GM18951 (cell line): ENCODE measurements at regions not wholly inside any gene's neighbourhood (a gene's known extent, or its start where the extent isn't known, plus 50 kb on each side); places are given as distances from the start of the nearest gene placed in this dataset.
"Not testable (repeated sequence)": the region's sequence is repeated elsewhere in the genome, so short reads cannot be mapped to it uniquely, and the experiment has no call there.

Experiments used
- in situ Hi-C: fragments of 300-500 bp; cut with MboI; formaldehyde crosslinking; loops from one replicate; pipeline ENCODE4 v1.12.0; 2022; ENCODE audit warnings: low sequenced_read_pairs, mixed read lengths, inconsistent platforms; ENCODE audit not compliant: unreplicated experiment

GRCh38 chr16:16609627-16610026 lies 230.7 kb downstream of the NPIPA7 start:
- in situ Hi-C loops, result not testable (repeated sequence)

GRCh38 chr16:16610389-16610967 lies 231.5 kb downstream of the NPIPA7 start:
- in situ Hi-C loops, result not testable (repeated sequence)

DNA sequence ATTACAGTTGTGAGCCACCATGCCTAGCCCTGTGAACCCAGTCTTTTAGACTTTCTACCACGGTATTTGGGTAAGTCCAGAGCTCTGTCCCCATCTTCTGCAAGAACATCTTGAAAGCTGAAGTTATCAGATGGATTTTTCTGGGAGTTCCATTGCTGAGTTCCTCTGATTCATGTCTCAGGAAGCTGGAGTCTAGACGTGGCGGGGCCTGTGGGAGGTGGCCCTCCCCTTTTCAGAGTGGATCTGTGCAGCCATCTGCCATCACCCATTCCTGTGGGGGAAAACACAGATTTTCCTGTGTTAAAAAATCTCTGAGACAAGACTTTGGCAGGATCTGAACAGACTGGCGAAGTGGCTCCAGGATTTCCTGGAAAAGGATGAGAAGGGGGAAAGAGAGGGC lies 234.3 kb downstream of the NPIPA7 start:
- in situ Hi-C loops, result not testable (repeated sequence)

- in situ Hi-C loops, result not testable (repeated sequence)
These were observed 235.5 kb downstream of the NPIPA7 start for GRCh38 chr16:16614484-16614883.

DNA sequence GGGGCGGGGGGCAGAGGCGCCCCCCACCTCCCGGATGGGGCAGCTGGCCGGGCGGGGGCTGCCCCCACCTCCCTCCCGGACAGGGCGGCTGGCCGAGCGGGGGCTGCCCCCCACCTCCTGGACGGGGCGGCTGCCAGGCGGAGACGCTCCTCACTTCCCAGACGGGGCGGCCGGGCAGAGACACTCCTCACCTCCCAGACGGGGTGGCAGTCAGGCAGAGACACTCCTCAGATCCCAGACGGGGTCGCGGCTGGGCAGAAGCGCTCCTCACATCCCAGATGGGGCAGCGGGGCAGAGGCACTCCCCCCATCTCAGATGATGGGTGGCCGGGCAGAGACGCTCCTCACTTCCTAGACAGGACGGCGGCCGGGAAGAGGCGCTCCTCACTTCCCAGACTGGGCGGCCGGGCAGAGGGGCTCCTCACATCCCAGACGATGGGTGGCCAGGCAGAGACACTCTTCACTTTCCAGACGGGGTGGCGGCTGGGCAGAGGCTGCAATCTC lies 240.1 kb downstream of the NPIPA7 start:
- in situ Hi-C loops, result not testable (repeated sequence)

- in situ Hi-C loops, result not testable (repeated sequence)
These were observed 245.4 kb downstream of the NPIPA7 start for GRCh38 chr16:16624367-16624766.

- in situ Hi-C loops, result not testable (repeated sequence)
These were observed 246.2 kb downstream of the NPIPA7 start for GRCh38 chr16:16625140-16625539.

DNA sequence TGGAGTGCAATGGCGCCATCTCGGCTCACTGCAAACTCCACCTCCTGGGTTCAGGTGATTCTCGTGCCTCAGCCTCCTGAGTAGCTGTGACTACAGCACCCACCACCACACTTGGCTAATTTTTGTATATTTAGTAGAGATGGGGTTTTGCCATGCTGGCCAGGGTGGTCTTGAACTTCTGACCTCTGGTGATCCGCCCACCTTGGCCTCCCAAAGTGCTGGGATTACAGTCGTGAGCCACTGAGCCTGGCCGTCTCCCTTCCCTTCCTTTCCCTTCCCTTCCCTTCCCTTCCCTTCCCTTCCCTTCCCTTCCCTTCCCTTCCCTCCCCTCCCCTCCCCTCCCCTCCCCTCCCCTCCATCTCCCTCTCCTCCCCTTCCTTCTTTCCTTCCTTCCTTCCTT lies 248.9 kb downstream of the NPIPA7 start:
- in situ Hi-C loops, result not testable (repeated sequence)

DNA sequence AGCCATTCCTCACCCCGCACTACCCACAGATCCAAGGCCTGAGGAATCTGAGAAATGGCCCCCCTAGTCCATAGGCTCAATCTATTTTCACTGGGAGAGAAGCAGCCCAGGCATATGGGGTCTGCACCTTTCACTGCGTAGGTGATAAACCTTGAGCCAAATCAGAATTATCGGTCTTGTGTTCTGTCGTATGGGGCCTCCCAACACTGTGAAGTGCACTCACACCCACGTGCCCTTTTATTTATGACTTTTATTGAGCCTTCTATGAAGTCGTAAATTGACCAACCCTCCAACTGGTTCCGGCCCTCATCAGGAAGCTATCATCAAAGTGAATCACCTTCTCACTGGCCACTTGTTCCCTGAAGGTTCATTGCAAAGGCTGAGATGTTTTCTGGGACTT lies 259.3 kb downstream of the NPIPA7 start:
- in situ Hi-C loops, result not testable (repeated sequence)

DNA sequence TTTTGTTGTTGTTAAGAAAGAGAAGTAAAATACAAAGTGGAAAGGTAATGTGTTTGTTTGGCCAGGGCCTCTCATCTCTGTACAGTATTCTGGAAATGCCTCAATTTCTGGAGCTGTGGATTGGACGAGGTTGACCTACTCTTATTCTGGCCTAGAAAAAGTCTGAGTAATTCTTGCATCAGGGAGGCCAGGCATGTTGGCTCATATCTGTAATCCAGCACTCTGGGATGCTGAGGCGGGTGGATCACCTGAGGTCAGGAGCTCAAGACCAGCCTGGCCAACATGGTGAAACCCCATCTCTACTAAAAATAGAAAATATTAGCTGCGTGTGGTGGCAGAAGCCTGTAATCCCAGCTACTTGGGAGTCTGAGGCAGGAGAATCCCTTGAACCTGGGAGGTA lies 259.8 kb downstream of the NPIPA7 start:
- in situ Hi-C loops, result not testable (repeated sequence)

DNA sequence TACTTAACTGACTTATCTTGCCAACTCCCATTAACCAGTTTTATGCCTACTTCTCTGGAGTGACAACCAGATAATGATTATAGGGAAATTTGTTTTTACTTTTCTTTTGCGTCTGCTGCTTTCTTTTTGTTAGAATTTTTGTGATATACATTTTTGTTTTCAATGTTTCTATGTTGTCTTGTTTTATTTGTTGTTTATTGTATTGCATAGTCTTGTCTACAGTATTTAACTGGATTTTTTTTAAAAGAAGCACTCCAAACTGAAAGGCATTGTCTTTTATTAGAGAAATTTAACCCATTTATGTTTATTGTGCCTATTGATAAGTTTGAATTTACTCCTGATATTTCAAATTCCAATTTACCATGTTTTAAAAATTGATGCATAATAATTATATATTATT lies 264.9 kb downstream of the NPIPA7 start:
- in situ Hi-C loops, result not testable (repeated sequence)

DNA sequence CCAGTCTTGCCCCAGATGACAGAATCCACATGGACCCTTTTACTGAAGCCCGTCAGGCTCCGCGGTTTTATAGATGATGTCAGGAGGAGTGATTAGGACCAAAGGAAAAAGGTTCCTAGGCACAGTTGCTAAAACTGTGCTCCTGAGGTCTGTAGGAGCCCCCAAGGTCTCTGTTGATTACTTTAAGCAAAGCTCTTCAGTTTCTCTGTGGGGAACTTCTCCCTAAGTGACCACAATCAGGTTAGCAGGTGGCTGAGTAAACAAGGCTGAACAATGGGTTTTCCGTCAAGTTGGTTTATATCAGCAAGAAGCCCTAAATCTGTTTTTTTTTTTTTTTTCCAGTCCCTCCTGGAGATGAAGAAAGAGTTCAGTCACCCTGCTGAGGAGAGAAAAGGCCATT lies 269.1 kb downstream of the NPIPA7 start:
- in situ Hi-C loops, result not testable (repeated sequence)

GRCh38 chr16:16672180-16672812 lies 293.4 kb downstream of the NPIPA7 start:
- in situ Hi-C loops, result not testable (repeated sequence)

- in situ Hi-C loops, result not testable (repeated sequence)
These were observed 295.9 kb downstream of the NPIPA7 start for GRCh38 chr16:16674820-16675219.

DNA sequence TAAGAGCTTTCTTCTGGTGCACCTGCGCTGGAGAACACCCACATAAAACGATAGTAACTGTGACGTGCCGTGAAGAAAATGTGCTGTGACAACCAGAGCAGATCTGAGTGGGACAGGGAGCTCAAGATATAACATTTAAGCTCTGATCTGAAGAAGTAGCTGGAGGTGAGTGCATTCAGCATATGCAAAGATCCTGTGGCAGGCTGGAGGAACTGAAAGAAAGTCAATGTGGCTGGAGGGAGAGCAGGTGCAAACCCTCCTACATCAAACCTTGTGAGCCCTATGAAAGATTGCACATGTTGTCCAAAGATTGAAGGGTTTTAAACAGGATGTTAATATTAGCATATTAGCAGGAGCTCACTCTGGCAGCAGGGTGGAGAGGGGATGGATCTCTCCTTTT lies 342.9 kb downstream of the NPIPA7 start:
- in situ Hi-C loops, result not testable (repeated sequence)

GRCh38 chr16:16722666-16723065 lies 343.7 kb downstream of the NPIPA7 start:
- in situ Hi-C loops, result not testable (repeated sequence)

DNA sequence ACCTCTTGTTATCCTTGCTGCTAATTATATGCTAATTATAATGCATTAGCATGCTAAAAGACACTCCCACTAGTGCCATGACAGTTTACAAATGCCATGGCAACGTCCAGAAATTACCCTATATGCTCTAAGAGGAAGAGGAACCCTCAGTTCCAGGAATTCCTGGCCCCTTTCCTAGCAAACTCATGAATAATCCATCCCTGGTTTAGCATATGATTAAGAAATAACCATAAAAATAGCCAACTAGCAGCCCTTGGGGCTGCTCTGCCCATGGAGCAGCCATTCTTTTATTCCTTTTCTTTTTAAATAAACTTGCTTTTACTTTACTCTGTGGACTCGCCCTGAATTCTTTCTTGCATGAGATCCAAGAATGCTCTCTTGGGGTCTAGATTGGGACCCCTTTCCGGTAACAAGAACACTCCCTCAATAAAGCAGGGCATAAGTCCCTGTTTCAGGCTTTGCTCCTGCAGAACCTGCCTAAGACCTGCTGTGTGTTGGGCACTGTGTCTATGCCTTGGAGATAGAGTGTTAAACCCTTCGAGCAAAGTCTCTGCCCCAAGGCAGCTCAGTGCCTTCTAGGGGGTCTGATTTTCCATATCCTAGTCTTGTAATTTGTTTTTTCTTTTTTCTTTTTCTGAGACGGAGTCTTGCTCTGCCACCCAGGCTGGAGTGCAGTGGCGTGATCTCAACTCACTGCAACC lies 345.0 kb downstream of the NPIPA7 start:
- in situ Hi-C loops, result not testable (repeated sequence)

GRCh38 chr16:16727048-16727447 lies 348.1 kb downstream of the NPIPA7 start:
- in situ Hi-C loops, result not testable (repeated sequence)

GRCh38 chr16:16742573-16742972 lies 363.6 kb downstream of the NPIPA7 start:
- in situ Hi-C loops, result not testable (repeated sequence)

DNA sequence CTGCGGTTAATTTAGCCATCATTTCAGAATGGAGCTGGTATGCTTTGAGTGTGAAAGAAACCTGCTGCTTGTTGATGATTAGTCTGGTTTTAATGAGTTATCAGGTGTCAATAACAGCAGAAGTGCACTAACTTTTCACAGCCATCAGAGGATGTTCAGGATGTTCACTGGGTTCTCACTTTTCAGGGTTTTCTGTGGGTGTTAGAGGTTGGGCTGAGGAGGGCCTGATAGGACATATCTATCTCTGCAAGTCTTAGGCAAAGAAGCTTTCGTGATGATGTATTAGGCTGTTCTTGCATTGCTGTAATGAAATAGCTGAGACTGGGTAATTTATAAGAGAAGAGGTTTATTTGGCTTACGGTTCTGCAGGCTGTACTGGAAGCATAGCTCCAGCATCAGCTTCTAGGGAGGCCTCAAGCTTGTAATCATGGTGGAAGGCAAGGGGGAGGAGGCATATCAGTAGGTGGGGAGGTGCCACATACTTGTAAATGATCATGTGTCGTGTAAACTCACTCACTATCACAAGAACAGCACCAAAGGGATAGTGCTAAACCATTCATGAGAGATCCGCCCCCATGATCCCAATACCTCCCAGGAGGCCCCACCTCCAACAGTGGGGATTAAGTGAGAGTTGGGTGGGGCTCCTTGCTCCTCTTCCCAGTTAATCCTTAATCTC lies 376.2 kb downstream of the NPIPA7 start:
- in situ Hi-C loops, result loop anchor here (10.0 kb wide), 1 partner anchor 1850 kb away; no protein-coding TSS in a partner anchor
